ENCODE measurements at regions not wholly inside any gene's neighbourhood (a gene's known extent, or its start where the extent isn't known, plus 50 kb on each side); places are given as distances from the start of the nearest gene placed in this dataset.
"Not testable (repeated sequence)": the region's sequence is repeated elsewhere in the genome, so short reads cannot be mapped to it uniquely, and the experiment has no call there.

GRCh38 chr18:71238974-71239624 lies 950.3 kb downstream of the SOCS6 start:
- DNase-seq (ENCODE audit: low read depth, low spot score), result no peak
- CTCF ChIA-PET, result no interaction called here
- POLR2A ChIA-PET, result no interaction called here
- H3K4me3 ChIP-seq (ENCODE audit: low read depth, low read length), result no peak overlapping the region
- TF ChIP-seq CTCF (IDR thresholded peaks at IDR 0.05; ENCODE audit: insufficient read depth, low read length, missing control alignments), result no peak

- no peak overlapping the region for H3K4me3 ChIP-seq (ENCODE audit: low read depth, low read length)
- ChIA-PET POLR2A (no interaction called here), CTCF (no interaction called here)
- TF ChIP-seq CTCF (IDR thresholded peaks at IDR 0.05; ENCODE audit: insufficient read depth, low read length, missing control alignments), result no peak
- no peak for DNase-seq (ENCODE audit: low read depth, low spot score)
These were observed 948.8 kb downstream of the SOCS6 start for GRCh38 chr18:71237641-71238040.

- ChIA-PET CTCF (no interaction called here), POLR2A (no interaction called here)
- H3K4me3 ChIP-seq (ENCODE audit: low read depth, low read length), result no peak overlapping the region
- TF ChIP-seq CTCF (IDR thresholded peaks at IDR 0.05; ENCODE audit: insufficient read depth, low read length, missing control alignments), result no peak
- no peak for DNase-seq (ENCODE audit: low read depth, low spot score)
These were observed 944.3 kb downstream of the SOCS6 start for GRCh38 chr18:71233177-71233576.

- CTCF ChIA-PET, result no interaction called here
- TF ChIP-seq CTCF (IDR thresholded peaks at IDR 0.05; ENCODE audit: insufficient read depth, low read length, missing control alignments), result no peak
- DNase-seq (ENCODE audit: low read depth, low spot score), result no peak
- no peak overlapping the region for H3K4me3 ChIP-seq (ENCODE audit: low read depth, low read length)
- POLR2A ChIA-PET, result no interaction called here
These were observed 934.6 kb downstream of the SOCS6 start for GRCh38 chr18:71223486-71223885.

- POLR2A ChIA-PET, result no interaction called here
These were observed 932.6 kb downstream of the SOCS6 start for GRCh38 chr18:71221405-71221804.

GRCh38 chr18:71212739-71213138 lies 923.9 kb downstream of the SOCS6 start:
- CTCF ChIA-PET; H3K4me3 ChIP-seq (ENCODE audit: low read depth, low read length); POLR2A ChIA-PET; DNase-seq (ENCODE audit: low read depth, low spot score): not testable (repeated sequence)

More at GRCh38 chr18:71221405-71221804, 932.6 kb downstream of the SOCS6 start:
- H3K4me3 ChIP-seq (ENCODE audit: low read depth, low read length), result no peak overlapping the region
- no peak for DNase-seq (ENCODE audit: low read depth, low spot score)
- no peak for TF ChIP-seq CTCF (IDR thresholded peaks at IDR 0.05; ENCODE audit: insufficient read depth, low read length, missing control alignments)
- CTCF ChIA-PET, result no interaction called here

- CTCF ChIA-PET, result no interaction called here
- no peak overlapping the region for H3K4me3 ChIP-seq (ENCODE audit: low read depth, low read length)
- POLR2A ChIA-PET, result no interaction called here
- DNase-seq (ENCODE audit: low read depth, low spot score), result no peak
- TF ChIP-seq CTCF (IDR thresholded peaks at IDR 0.05; ENCODE audit: insufficient read depth, low read length, missing control alignments), result no peak
These were observed 923.4 kb downstream of the SOCS6 start for GRCh38 chr18:71212222-71212621.

Measured in AG04449 (cell line).